NCI-H1694 (cell line): ENCODE measurements at regions not wholly inside any gene's neighbourhood (a gene's known extent, or its start where the extent isn't known, plus 50 kb on each side); places are given as distances from the start of the nearest gene placed in this dataset.
A peak's percentile ranks its signal among the peaks of the same experiment; 100 is the strongest.
"Not testable (repeated sequence)": the region's sequence is repeated elsewhere in the genome, so short reads cannot be mapped to it uniquely, and the experiment has no call there.

ENCODE experiments used
- DNase-seq: peaks from one replicate; lab custom pipeline; 2025; lab: John Stamatoyannopoulos, UW

GRCh38 chr3:40645883-40646282 is 121.1 kb downstream of the ZNF621 start:
- DNase-seq: no peak

GRCh38 chr3:40649346-40649745 is 124.6 kb downstream of the ZNF621 start:
- no peak for DNase-seq

DNA sequence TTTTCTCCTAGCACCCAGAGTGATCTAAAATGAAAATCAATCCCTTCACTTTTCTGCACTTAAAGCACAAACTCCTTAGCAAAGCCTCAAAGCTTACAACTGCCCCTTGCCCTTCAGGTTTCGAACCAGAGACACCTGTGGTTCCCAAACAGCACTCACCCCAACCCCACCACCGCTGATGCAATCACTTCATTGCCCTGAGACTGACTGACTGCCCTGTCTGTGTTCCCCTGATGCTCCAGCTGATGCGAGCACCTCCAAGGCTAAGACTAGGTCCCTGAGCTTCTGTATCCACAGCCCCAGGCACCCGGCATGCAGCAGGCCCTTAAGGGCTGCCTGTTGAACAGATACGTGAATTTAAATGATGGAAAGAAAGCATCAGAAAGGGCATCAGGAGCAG is 127.3 kb downstream of the ZNF621 start:
- DNase-seq: no peak

- no peak for DNase-seq
Measured at GRCh38 chr3:40653001-40653400, 128.2 kb downstream of the ZNF621 start.

GRCh38 chr3:40653878-40654277 is 129.1 kb downstream of the ZNF621 start:
- DNase-seq: no peak

DNA sequence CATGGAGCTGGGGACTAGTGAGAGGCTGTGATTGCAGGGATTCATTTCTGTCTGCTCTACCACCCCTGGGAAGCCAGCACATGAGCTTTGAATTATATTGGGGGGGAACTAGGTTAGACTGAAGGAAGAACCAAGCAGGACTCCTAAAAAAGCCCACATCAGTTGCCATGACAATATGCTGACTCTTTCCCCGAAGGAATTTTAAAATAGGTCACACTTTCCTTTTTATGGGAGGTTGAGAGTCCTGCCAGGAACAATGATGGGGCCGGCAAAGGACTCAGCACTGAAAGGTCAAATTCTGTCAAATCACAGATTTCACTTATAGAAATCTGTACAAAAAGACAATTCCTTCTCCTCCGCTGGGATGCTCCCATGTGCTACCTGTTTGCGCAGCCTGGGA is 130.8 kb downstream of the ZNF621 start:
- no peak for DNase-seq

GRCh38 chr3:40657623-40658022 is 132.9 kb downstream of the ZNF621 start:
- DNase-seq: no peak

DNA sequence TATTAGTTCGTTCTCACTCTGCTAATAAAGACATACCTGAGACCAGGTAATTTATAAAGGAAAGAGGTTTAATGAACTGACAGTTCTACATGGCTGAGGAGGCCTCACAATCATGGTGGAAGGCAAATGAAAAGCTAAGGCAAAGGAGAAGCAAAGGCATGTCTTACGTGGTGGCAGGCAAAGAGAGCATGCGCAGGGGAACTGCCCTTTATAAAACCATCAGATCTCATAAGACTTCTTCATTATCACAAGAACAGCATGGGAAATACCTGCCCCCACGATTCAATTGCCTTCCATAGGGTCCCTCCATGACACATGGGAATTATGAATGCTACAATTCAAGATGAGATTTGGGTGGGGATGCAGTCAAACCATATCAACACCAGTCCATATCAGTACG is 133.5 kb downstream of the ZNF621 start:
- DNase-seq: no peak

DNA sequence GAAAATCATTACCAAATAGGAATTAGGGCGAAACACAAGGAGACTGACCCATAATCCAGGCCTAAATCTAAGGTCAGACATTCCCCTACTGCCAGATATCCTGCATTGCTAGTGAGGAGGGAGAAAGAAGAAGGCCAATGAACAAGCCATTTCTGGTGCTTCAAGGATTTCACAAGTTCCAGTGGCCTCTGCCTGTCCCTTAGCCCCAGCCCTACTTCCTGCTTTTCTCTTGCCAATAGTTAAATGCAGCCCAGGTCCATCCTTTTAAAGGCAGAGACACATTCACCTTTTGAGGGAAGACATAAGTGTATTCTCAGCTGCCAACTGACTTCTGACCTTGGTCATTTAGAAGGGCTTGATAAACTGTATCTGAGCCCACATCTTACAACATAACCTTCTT is 135.8 kb downstream of the ZNF621 start:
- DNase-seq: no peak

DNA sequence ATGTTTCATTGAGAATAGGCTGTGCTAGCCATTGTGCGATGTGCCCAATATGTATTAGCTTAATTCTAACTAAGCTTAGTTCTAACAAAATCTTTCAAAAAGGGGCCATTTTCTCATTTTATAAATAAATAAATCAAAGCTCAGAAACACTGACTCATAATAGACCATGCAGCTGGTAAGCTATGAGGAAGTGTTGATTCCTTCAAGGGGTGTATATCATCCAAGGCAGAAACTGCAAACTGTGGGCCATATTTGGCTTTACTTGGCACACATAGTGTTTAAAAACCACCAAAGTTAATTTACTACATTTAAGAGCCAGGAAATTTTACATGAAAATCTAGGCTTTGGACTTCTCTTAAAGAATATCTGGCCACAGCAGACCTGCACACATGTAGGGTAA is 136.5 kb downstream of the ZNF621 start:
- DNase-seq: no peak

GRCh38 chr3:40663280-40663679 is 138.5 kb downstream of the ZNF621 start:
- no peak for DNase-seq

DNA sequence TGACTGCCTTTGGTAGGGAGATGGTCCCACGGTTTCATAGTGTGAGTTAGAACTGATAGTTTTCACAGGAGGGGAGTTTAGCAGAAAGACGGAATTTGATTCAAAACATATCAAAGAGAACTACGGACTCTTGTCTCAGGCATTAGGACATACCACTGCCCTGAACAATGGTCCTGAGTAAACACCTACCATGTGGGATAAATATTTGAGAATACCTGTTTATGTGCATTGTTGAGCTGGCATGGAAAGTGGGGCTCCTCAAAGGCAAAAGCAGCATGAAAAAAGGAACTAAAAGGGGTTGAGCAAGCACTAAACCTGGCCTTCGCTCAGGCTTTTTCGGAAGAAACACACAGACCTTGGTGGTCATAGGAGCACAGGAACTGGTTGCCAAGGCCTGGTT is 144.4 kb downstream of the ZNF621 start:
- no peak for DNase-seq

- no peak for DNase-seq
Measured at GRCh38 chr3:40672861-40673260, 148.1 kb downstream of the ZNF621 start.

DNA sequence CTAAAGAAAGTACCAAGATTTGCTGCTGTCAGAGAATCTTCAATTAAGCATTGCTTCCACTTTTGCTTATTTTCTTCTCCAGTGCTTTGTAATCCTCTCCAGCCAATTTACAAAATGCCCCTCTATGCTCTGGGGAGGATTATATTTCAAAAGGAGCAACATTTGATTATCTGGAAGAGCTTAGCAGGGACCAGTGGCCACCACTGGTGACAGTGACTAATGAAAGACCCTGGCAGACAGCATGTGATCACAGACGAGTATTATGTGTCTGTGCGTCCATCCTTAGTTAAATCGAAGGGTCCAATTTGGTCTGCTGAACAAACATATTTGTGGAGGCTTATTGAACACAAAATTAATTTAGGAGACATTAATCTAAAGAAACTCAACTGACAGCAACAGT is 152.6 kb downstream of the ZNF621 start:
- no peak for DNase-seq

DNA sequence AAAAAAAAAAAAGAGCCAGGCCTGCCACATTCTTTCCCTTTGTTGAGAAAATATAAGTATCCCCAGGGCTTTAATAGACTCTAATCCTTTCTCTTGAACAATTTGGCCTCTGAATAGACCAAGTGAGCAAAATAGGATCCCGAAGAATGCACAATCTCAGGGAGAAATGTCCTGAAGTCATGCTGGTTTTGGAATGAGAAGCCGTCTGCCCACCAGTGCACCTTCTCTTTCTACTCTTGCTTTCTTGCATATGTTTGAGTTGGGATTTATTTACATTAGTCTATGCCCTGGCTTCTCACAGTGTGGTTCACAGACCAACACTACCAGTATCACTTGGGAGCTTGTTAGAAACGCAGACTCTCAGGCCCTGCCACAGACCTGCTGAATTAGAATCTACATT is 153.0 kb downstream of the ZNF621 start:
- DNase-seq: no peak

DNA sequence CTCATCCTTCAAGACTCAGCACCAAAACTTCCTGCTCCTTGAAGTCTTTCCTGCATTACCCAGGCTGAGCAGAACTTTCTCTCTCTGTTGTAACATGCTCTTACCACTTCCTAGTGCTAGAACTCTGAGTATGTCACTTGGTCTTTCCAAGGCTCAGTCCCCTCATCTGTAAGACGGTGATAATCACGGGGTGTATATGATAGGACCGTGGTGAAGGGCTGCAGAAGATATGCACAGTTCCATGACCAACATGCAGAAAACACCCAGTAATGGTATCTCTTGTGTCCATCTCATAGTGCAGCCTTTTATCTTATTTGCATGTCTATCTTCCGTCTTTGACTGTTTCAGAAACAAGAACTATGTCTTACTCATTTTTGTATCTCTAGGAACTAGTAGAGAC is 154.5 kb downstream of the ZNF621 start:
- DNase-seq: no peak

- peak; percentile 1 for DNase-seq
Measured at GRCh38 chr3:40680685-40681657, 156.2 kb downstream of the ZNF621 start.

- no peak for DNase-seq
Measured at GRCh38 chr3:40681658-40682055, 156.9 kb downstream of the ZNF621 start.

GRCh38 chr3:40689837-40690236 is 165.1 kb downstream of the ZNF621 start:
- DNase-seq: no peak

GRCh38 chr3:40690749-40691451 is 166.1 kb downstream of the ZNF621 start:
- no peak for DNase-seq

- no peak for DNase-seq
Measured at GRCh38 chr3:40691452-40691861, 166.7 kb downstream of the ZNF621 start.

DNA sequence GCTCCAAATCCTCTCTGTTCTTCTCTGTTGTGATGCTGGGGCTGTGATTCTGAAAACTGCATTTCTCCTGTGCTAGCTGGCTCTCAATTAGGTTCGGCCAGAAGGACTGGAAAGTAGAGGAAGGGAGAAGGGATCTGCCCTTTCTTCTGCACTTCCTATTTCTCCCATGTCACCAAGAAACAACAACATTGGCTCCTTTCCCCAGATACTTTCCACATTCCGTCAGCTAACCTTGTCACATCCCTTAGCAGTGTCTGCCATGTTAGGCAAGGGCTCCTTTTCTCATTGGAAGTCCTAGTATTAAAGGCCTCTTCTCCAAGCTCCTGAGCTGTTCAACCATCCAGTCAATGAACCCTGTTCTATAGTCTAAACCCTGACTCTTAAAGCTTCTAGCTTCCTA is 171.1 kb downstream of the ZNF621 start:
- no peak for DNase-seq

DNA sequence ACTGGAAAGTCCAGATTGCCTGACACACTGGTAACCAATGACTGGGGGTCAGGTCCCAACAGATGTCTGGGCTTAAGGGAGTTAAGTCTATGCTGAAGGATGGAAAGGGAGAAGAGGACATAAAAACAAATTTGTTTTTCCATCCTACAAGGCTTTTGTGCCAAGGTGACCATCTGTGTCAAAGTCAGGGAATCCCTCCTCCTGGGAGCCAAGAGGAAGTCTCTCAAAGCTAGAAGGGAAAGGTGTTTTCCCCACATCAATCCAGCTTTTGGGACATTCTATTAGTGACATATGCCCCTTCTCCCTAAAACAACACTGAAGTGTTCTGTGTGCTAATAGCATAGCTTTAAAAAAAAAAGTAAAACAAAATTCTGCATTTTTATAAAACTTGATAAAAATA is 173.9 kb downstream of the ZNF621 start:
- DNase-seq: not testable (repeated sequence)
